Upper lobe of left lung (tissue), 4 donors: ENCODE measurements at regions not wholly inside any gene's neighbourhood (a gene's known extent, or its start where the extent isn't known, plus 50 kb on each side); places are given as distances from the start of the nearest gene placed in this dataset.

Source experiments
- EP300 ChIP-seq, 4 donors: sonication (generic); formaldehyde crosslinking; IDR thresholded peaks; one replicate each; pipeline ENCODE4 v1.5.1; 2017; ENCODE audit warnings: antibody characterized with exemption in 4 of 4, control low read depth in 2 of 4
- POLR2A ChIP-seq, 4 donors: fragments of 450-650 bp; IDR thresholded peaks; one replicate each; pipeline ENCODE4 v1.5.1; 2016 to 2017; ENCODE audit warnings: antibody characterized with exemption in 4 of 4, mild to moderate bottlenecking in 2 of 4
- POLR2AphosphoS5 ChIP-seq, 2 donors: sonication (generic); formaldehyde crosslinking; IDR thresholded peaks; one replicate each; pipeline ENCODE4 v1.5.1; 2017; ENCODE audit warnings: antibody characterized with exemption in 2 of 2
- TF ChIP-seq, protein P1 (sequence below), 6 experiments: fragments of 450-650 bp in 4 of 6; fragments of 200-600 bp in 2 of 6; sonication (generic) in 2 of 6; IDR thresholded peaks; one replicate each; pipeline ENCODE4 v1.5.1; 2016 to 2019; ENCODE audit warnings: antibody characterized with exemption in 6 of 6

DNA sequence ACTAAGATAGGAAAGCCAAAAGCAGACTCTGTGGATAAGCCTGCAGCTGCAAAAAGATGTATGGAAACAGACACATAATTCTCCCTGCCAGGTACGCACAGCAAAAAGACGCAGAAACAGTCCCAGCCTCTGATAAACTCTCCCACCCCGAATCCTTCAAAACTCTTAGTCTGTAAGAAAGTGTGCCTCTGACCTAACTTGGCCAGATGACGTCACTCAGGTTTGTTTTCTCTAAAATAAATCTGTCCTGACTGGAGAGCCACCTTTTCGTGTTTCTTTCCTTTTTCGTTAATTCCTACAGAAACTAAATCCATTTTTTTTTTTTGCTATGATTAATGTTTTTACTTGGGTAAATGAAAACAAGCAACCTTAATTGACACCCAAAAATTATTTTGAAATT lies 793.8 kb downstream of the SORCS1 start:
- TF ChIP-seq POLR2AphosphoS5 (IDR thresholded peaks at IDR 0.05) (no peak), POLR2A (IDR thresholded peaks at IDR 0.05) (no peak), EP300 (IDR thresholded peaks at IDR 0.05) (no peak)
- TF ChIP-seq, protein P1, sequence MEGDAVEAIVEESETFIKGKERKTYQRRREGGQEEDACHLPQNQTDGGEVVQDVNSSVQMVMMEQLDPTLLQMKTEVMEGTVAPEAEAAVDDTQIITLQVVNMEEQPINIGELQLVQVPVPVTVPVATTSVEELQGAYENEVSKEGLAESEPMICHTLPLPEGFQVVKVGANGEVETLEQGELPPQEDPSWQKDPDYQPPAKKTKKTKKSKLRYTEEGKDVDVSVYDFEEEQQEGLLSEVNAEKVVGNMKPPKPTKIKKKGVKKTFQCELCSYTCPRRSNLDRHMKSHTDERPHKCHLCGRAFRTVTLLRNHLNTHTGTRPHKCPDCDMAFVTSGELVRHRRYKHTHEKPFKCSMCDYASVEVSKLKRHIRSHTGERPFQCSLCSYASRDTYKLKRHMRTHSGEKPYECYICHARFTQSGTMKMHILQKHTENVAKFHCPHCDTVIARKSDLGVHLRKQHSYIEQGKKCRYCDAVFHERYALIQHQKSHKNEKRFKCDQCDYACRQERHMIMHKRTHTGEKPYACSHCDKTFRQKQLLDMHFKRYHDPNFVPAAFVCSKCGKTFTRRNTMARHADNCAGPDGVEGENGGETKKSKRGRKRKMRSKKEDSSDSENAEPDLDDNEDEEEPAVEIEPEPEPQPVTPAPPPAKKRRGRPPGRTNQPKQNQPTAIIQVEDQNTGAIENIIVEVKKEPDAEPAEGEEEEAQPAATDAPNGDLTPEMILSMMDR (IDR thresholded peaks at IDR 0.05): no peak
